ENCODE measurements at regions not wholly inside any gene's neighbourhood (a gene's known extent, or its start where the extent isn't known, plus 50 kb on each side); places are given as distances from the start of the nearest gene placed in this dataset.

DNA sequence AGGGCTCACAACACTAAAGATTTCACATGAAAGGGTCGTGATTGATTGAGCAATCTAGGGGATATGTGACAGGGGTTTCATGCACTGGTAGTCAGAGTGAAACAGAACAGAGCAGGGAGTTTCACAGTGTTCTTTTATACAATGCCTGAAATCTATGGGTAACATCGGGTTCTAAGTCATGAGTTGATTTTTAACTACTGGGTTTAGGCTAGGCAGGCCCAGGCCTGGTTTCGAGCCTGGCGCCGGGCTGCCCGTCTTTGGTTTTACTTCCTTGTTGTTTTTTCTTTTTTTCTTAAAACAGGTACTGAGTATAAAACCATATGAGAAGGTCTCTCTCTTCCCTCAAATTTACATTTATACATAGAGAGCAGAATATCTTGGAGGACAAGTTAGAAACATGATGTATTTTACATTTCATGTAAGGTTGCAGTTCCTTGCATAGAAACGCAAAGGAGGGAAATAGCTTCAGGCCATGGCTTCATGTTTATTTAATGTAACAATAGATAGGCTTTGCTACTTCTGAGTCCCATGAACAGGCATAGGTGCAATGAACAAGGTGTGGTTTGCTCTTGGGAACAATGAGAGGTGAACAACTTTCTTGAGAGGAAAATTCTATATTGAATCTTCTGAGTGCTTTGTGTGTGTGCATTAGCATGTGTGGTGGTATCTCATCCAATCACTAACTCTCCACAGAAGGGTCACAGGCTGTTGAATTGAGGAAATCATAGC, 128.9 kb upstream of the RXFP2 start:
- no peak for TF ChIP-seq CEBPB (IDR thresholded peaks at IDR 0.05)
- TF ChIP-seq, protein P1, sequence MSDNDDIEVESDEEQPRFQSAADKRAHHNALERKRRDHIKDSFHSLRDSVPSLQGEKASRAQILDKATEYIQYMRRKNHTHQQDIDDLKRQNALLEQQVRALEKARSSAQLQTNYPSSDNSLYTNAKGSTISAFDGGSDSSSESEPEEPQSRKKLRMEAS (IDR thresholded peaks at IDR 0.05), result no peak
